HG03045 (cell line): ENCODE measurements at regions not wholly inside any gene's neighbourhood (a gene's known extent, or its start where the extent isn't known, plus 50 kb on each side); places are given as distances from the start of the nearest gene placed in this dataset.

Experiments
- ATAC-seq: cut with Tn5 transposase; IDR thresholded peaks from one replicate; pipeline ENCODE4 v1.9.1; 2021; ENCODE audit warnings: mild to moderate bottlenecking, moderate library complexity; ENCODE audit not compliant: unreplicated experiment

DNA sequence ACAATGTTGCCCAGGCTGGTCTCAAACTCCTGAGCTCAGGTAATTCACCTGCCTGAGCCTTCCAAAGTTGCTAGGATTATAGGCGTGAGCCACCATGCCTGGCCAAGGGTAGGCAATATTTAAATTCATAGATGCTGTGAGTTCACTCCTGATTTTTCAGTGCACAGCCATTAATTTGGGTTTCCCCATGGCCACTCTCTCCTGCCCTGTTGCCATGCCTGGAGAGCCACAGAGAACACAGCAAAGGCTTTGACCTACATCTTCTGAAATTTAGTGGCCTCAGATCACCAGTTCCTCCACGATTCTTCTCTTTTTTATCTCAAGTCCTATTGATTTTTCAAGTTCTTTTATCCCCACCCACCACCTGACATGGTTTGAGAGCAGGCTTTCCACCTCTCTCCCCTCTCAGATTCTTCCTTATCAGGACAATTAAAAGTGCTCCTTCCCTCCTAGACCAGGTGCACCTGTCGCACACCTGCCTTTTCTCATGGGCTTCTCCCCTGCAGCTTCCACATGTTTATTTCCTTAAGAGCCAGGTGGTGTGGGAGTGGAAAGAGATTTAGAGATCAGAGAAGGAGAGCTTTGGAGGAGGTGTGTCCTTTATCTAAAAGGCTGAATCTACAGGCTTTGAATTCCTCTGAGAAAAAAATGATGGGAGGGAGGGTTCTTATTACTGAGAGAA, 123.8 kb downstream of the ADRA2A start:
- no peak for ATAC-seq

- no peak for ATAC-seq
Observed at GRCh38 chr10:111203615-111204014, 126.8 kb downstream of the ADRA2A start.

GRCh38 chr10:111204838-111205237, 128.0 kb downstream of the ADRA2A start:
- no peak for ATAC-seq

- no peak for ATAC-seq
Observed at GRCh38 chr10:111206521-111206920, 129.7 kb downstream of the ADRA2A start.

DNA sequence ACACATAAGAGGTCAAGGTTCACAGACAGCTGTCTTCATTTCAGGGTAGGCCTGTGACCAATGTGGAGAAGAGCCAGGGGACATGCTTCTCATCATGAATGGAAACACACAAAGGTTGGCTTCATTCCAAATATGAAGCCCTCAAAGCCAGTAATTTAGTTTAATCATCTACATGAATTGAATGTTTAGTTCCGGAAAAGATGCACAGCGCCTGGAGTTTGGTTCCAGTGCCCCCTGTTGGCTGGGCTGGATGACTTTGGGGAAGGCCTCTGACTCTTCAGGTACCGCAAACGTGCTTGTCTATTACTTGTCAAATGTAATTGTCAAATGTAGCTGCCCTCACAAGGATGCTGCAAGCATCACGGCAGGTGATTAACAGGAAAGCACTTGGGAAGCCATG, 130.7 kb downstream of the ADRA2A start:
- ATAC-seq = no peak

DNA sequence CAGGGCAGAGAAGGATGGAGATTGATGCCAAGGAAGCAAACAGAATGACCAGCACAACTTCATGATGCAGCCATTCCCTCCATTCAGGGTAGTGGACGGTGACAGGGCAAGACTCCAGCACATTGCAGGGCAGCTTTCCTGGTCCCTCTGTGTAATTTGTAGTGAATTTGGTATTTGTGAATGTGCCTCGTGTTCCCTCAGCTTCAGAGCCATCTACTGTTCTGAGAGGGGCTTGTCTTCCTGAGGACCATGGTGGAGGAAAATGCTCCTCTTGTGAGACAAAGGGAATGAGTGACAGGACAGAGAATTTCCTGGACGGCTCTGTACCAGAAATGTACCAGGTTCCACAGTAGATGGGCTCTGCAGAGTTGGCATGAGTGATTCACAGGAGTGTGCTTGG, 132.1 kb downstream of the ADRA2A start:
- ATAC-seq = no peak

GRCh38 chr10:111209692-111210091, 132.9 kb downstream of the ADRA2A start:
- ATAC-seq = no peak

DNA sequence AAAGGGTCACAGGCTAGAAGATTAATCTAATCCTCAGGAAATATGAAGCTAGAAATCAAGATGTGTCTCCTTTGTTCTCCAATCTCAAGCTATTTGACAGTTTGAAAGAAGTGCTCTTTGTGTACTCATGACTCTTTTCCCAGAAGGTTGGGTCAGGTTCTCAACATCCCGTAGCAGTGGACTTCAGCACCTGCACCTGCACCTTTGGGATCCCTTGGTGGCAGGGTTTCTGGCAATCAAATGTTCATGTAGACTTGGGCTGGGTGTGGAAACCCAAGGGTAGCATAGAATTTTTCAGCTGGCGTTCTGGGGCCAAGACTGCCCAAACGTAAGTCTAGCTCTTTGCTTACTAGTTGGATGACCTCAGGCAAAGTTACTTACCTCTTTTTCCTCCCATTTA, 134.4 kb downstream of the ADRA2A start:
- no peak for ATAC-seq

DNA sequence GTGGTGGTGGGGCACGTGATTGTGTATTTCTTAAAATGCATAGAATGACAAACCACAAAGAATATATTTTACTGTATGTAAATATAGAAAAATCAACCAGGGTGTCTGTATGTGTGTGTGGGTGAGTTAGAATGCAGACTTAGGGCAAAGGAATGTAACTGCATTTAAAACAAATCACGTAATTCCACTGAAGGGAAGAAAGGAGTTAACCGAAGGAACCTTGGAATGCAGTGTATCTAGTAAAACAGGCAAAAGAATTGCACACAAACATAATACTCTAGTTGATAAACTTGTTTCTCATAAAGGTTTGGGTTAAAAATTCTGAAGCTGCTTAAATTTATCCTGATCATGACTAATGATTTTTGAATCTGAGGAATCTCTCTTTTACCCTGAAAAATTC, 134.9 kb downstream of the ADRA2A start:
- ATAC-seq = no peak

- ATAC-seq = no peak
Observed at GRCh38 chr10:111221682-111222480, 145.1 kb downstream of the ADRA2A start.

DNA sequence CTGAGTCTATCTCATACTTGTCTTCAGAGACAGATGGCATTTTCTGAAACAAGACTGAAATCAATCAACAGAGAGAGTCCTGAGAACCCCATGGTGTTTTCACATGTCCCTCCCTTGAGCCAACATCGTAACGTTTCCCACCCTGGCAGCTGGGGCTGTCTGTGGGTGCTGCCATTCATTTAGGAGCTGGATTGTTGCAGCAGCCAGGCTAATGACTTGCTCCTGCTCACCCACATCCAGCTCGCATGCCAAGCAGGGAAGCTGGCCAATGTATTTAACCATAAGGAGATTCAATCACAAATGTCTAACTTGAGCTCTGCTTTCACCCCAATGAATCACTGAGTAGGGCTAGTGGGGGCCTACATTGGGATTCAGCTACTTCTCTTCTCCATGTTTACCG, 146.1 kb downstream of the ADRA2A start:
- no peak for ATAC-seq

DNA sequence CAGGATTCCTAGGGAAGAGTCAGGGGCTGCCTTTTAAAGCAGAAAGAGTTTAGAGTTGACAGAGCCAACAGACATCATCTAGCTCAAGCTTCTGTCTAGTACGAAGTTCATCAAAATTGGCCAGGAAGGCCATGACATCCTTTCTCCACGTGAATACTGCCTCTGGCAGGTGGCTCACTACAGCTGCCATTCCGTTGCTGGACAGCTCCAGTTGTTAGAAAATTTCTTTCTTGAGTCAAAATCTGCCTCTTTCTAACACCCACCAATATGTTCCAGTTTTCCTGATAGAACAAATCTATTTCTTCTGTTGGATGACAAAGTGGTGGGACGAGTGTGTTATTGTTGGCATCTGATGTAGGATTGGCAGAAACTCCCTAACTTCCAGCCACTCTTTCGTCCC, 154.9 kb downstream of the ADRA2A start:
- no peak for ATAC-seq

GRCh38 chr10:111233439-111233838, 156.6 kb downstream of the ADRA2A start:
- ATAC-seq = no peak

DNA sequence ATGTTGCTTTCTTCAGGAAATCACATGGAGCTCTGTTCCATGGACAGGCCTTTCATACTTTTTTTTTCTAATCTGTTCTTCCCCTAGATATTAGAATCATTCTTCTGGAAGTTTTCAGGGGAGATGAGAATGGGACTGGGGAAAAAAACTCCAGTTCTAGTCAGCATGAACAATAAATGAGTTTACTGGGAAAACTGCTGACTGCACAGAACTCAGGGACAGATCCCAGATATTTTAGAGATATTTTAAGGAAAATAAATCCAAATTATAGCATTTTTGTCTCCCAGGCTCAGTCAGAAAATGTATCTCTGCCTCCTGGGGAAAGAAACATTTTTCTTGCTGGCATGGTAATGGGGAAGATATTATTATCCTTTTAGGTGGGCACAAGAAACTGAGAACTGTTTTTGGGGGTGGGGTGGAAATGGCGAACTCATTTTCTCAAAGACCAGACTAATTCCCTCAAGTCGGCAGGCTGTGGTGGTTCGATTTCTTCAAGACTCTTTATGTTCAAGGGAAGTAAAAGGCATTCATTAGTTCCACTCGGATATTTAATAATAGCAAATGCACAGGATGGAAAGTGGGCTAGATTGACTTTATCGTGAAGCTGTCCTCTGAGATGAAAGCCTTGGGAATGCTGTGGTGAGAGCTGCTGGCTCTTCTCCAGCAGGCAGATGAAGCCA, 157.5 kb downstream of the ADRA2A start:
- no peak for ATAC-seq

GRCh38 chr10:111234914-111235302, 158.1 kb downstream of the ADRA2A start:
- ATAC-seq = no peak

DNA sequence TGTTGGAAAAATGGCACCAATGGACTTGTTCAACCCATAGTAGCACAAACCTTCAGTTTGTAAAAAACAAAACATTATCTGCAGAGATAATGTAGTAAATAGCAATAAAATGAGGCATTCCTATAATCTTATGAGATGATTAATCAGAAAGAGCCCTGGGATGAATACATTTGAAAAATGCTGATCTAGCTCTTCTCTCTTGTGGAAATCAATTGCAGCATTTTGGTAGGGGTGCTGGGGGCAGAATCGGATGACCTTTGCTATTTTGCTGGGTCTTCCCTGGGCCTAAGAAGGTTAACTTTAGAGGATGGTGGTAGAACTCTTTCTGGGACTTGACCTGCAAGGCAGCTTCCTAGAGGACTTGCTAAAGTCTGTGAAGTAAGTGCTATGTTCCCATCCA, 163.5 kb downstream of the ADRA2A start:
- no peak for ATAC-seq

GRCh38 chr10:111243126-111243525, 166.3 kb downstream of the ADRA2A start:
- no peak for ATAC-seq

DNA sequence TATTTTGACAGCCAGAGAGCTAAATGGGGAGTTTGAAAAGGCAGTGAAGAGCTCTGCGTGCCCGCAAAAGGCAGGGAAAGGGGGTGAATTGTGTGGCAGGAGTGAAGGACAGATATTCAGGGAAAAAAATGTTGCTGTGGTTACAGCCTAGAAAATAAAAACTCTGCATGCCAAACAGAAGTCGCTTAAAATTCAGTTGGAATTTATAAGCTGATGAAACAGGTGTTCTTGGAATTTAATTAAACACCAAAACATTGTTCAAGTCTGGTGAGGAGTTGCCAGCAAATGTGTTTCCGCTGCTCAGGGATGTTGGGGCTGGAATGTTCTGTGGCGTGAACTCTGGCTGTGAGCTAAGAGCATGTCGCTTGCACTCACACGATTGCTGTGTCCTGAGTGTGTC, 169.3 kb downstream of the ADRA2A start:
- no peak for ATAC-seq

DNA sequence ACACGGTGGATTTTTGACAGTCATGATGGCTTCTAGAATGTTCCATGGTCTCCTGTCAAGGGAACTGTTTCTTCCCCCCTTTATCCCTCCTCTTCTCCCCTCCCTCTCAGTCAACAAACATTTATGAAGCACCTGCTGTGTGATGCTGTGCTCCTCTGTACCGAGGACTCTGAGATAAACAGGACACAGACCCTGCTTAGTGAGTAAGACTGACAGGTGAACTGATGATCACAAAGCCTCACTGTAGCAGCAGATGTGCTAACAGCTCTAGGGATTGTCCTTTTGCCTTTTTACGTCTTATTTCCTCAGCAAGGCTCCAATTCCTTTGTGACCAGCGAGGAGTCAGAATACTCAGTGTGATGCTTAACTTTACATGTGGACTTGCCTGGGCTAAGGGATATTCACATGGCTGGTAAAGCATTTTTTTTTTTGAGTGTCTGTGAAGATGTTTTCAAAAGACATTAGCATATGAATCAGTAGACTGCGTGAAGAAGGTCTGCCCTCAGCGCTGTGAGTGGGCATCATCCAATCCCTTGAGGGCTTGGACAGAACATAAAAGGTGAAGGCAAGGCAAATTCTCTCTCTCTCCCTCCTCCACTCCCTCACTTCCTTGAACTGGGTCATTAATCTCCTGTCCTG, 170.1 kb downstream of the ADRA2A start:
- ATAC-seq = no peak

DNA sequence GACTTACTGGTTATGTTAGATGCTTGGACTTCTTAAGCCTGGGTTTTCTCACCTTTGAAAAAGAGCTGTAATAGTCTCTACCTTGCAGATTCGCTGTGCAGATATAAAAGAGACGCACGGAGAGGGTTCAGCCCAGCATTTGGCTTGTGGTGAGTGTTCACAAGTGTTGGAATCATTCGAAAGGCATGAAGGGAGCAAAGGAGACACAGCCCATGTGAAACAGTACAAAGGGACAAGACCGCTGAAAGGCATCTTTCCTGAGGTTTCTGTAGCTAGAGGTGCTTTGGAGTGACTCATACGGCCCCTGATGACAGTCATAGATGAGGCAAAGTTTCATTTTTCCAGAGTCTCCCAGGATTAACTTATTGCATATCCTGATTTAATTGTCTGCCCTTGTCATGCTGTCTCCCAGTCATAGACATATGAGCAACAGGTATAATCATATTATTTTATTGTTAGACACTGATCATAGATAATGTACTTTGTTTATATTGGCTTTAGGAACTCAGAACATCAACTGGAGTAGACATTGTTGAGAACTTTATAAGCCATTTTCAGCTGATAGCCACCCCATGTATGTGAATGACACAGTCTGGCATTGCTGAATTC, 171.1 kb downstream of the ADRA2A start:
- no peak for ATAC-seq

DNA sequence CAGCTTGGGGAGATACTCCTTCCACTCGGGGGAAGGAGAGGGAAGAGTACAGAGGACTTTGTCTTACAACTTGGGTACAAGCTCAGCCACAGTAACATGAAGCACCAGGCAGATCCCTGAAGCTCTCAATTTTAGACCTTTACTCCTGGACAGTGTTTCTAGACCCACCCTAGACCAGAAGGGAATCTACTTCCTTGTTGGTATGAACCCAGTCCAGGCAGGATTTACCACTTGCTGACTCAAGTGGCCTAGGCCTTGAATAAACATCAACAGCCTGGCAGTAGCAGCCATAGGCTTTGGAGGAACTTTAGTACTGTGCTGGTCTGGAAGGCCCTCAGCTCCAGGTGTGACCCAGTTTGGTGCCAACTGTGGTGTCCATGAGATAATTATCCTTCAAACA, 173.1 kb downstream of the ADRA2A start:
- ATAC-seq = no peak
